ENCODE measurements at regions not wholly inside any gene's neighbourhood (a gene's known extent, or its start where the extent isn't known, plus 50 kb on each side); places are given as distances from the start of the nearest gene placed in this dataset.

DNA sequence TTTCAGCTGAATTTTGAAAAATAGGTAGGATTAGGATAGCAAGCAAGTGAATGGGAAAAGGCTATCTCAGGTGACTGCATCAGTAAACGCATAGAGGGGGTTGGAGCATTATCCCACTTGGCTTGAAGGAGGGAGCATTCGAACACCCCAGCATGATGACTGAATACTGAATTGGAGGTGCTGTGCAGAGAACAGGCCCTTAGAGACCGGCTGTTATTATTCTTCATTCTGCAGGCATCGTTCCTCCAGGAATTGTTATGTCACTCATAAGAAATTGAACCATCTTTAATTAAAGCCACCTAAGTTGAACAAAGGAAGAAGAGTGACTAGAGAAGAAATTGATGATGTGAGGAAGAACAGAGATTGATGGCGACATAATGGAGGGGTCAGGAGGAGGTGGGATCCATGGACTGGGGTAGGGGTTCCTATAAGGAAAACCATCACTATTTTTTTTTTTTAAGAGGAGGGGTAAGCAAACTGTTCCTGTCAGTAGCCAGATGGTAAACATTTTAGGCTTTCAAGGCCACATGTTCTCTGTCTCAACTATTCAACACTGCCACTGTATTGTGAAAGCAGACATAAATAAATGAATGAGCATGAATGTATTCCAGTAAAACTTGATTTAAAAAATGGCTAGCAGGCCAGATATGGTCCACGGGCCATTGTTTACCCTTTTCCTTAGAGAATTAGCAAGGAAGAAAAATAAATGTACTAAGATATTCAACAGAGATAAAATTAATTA, 264.7 kb upstream of the TAC1 start:
- no peak overlapping the region for H3K27ac Mint-ChIP-seq
- Histone ChIP-seq H3K9me3 (replicated peaks in 1 of 2; ENCODE audit: control insufficient read depth in 1 of 2, insufficient read depth in 1 of 2, low read length in 2 of 2) (peaks cover 0 to 3% of the 10 kb centered on the region in 2 donors), H3K27me3 (ENCODE audit: control insufficient read depth in 2 of 2, insufficient read depth in 2 of 2, low read length in 2 of 2) (no peaks in the 10 kb centered on the region), H3K36me3 (replicated peaks in 1 of 2; ENCODE audit: control insufficient read depth in 1 of 2, insufficient read depth in 2 of 2, low read length in 2 of 2) (no peaks in the 10 kb centered on the region), H2AFZ (ENCODE audit: insufficient read depth, low read depth, low read length, poor library complexity, severe bottlenecking) (no peak overlapping the region), H3K4me3 (replicated peaks in 1 of 3; ENCODE audit: low read depth in 2 of 3, low read length in 3 of 3) (no peak overlapping the region), H4K20me1 (ENCODE audit: insufficient read depth, low read length) (no peaks in the 10 kb centered on the region), H3K79me2 (ENCODE audit: insufficient read depth, low read length) (no peaks in the 10 kb centered on the region), H3K4me2 (replicated peaks; ENCODE audit: extremely low read depth, low read length, poor library complexity, severe bottlenecking) (no peak overlapping the region), H3K4me1 (ENCODE audit: control insufficient read depth in 1 of 2, insufficient read depth in 2 of 2, low read length in 2 of 2) (no peaks in the 10 kb centered on the region), H3K27ac (ENCODE audit: low read depth in 1 of 2, low read length in 2 of 2) (no peak overlapping the region), H3K9ac (ENCODE audit: insufficient read depth, low read length, poor library complexity, severe bottlenecking) (no peak overlapping the region)
- TF ChIP-seq, protein P1, sequence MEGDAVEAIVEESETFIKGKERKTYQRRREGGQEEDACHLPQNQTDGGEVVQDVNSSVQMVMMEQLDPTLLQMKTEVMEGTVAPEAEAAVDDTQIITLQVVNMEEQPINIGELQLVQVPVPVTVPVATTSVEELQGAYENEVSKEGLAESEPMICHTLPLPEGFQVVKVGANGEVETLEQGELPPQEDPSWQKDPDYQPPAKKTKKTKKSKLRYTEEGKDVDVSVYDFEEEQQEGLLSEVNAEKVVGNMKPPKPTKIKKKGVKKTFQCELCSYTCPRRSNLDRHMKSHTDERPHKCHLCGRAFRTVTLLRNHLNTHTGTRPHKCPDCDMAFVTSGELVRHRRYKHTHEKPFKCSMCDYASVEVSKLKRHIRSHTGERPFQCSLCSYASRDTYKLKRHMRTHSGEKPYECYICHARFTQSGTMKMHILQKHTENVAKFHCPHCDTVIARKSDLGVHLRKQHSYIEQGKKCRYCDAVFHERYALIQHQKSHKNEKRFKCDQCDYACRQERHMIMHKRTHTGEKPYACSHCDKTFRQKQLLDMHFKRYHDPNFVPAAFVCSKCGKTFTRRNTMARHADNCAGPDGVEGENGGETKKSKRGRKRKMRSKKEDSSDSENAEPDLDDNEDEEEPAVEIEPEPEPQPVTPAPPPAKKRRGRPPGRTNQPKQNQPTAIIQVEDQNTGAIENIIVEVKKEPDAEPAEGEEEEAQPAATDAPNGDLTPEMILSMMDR (IDR thresholded peaks at IDR 0.05): no peak
- no peak for DNase-seq
- H3K9me3 Mint-ChIP-seq: peaks cover 5 to 14% (median 10%) of the 10 kb centered on the region in 7 donors
- H3K4me1 Mint-ChIP-seq: no peaks in the 10 kb centered on the region
- no peak overlapping the region for H3K4me3 Mint-ChIP-seq
- 89% methylated on average over 2 of the region's 6 CpGs for WGBS (ENCODE audit: insufficient coverage)
- H3K27me3 Mint-ChIP-seq (ENCODE audit: low read depth in 3 of 3): no peaks in the 10 kb centered on the region
- no peaks in the 10 kb centered on the region for H3K36me3 Mint-ChIP-seq
- intact Hi-C loops (cut with micrococcal nuclease): no loop called here

DNA sequence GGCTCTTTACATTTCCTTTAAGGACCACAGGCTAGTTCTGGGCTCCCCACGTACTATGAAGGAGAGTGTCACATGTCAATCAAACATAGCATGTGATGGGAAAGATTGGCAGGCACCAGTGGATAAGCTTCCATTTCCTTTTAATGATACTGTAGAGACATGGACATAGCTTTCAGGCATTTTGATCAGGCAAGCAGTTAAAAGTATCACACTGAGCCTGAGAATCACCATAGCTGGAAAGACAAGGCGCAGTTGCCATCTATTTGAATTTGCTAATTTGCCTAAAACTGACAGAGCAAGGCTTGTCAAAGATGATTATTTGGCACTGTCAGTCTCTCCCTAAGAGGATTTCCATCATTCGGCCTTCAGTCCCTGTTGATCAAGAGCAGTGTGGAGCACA, 263.4 kb upstream of the TAC1 start:
- Mint-ChIP-seq H3K4me1 (no peaks in the 10 kb centered on the region), H3K27ac (no peak overlapping the region), H3K9me3 (peaks cover 0 to 11% (median 6%) of the 10 kb centered on the region in 7 donors), H3K27me3 (ENCODE audit: low read depth in 3 of 3) (no peaks in the 10 kb centered on the region), H3K36me3 (no peaks in the 10 kb centered on the region), H3K4me3 (no peak overlapping the region)
- no peak overlapping the region for H3K9ac ChIP-seq (ENCODE audit: insufficient read depth, low read length, poor library complexity, severe bottlenecking)
- no peak for DNase-seq
- H2AFZ ChIP-seq (ENCODE audit: insufficient read depth, low read depth, low read length, poor library complexity, severe bottlenecking): no peak overlapping the region
- H3K36me3 ChIP-seq (replicated peaks in 1 of 2; ENCODE audit: control insufficient read depth in 1 of 2, insufficient read depth in 2 of 2, low read length in 2 of 2): no peaks in the 10 kb centered on the region
- TF ChIP-seq, protein P1 (IDR thresholded peaks at IDR 0.05): no peak
- H3K79me2 ChIP-seq (ENCODE audit: insufficient read depth, low read length): no peaks in the 10 kb centered on the region
- H4K20me1 ChIP-seq (ENCODE audit: insufficient read depth, low read length): no peaks in the 10 kb centered on the region
- WGBS (ENCODE audit: insufficient coverage): 100% methylated on average over 1 of the region's 3 CpGs
- H3K9me3 ChIP-seq (replicated peaks in 1 of 2; ENCODE audit: control insufficient read depth in 1 of 2, insufficient read depth in 1 of 2, low read length in 2 of 2): peaks cover 0 to 3% of the 10 kb centered on the region in 2 donors
- H3K27ac ChIP-seq (ENCODE audit: low read depth in 1 of 2, low read length in 2 of 2): no peak overlapping the region
- intact Hi-C loops (cut with micrococcal nuclease): no loop called here
- H3K4me2 ChIP-seq (replicated peaks; ENCODE audit: extremely low read depth, low read length, poor library complexity, severe bottlenecking): no peak overlapping the region
- H3K4me1 ChIP-seq (ENCODE audit: control insufficient read depth in 1 of 2, insufficient read depth in 2 of 2, low read length in 2 of 2): no peaks in the 10 kb centered on the region
- no peaks in the 10 kb centered on the region for H3K27me3 ChIP-seq (ENCODE audit: control insufficient read depth in 2 of 2, insufficient read depth in 2 of 2, low read length in 2 of 2)
- no peak overlapping the region for H3K4me3 ChIP-seq (replicated peaks in 1 of 3; ENCODE audit: low read depth in 2 of 3, low read length in 3 of 3)

All from CD14-positive monocyte (primary cell).